ENCODE measurements at regions not wholly inside any gene's neighbourhood (a gene's known extent, or its start where the extent isn't known, plus 50 kb on each side); places are given as distances from the start of the nearest gene placed in this dataset.

GRCh38 chrX:149198980-149199732 is 305.9 kb downstream of the IDS start:
- H3K4me3 Mint-ChIP-seq: no peak overlapping the region
- H3K27ac ChIP-seq (ENCODE audit: low read length in 2 of 2): no peak overlapping the region
- intact Hi-C loops (cut with micrococcal nuclease): no loop called here
- CTCF ChIA-PET: no interaction called here
- H3K4me1 ChIP-seq (ENCODE audit: control insufficient read depth in 2 of 2, insufficient read depth in 2 of 2, low read length in 2 of 2): no peaks in the 10 kb centered on the region
- H3K79me2 ChIP-seq (ENCODE audit: control insufficient read depth, insufficient read depth, low read length): no peaks in the 10 kb centered on the region
- no peak for DNase-seq
- H3K27me3 Mint-ChIP-seq: no peaks in the 10 kb centered on the region
- no peaks in the 10 kb centered on the region for H3K4me1 Mint-ChIP-seq
- POLR2A ChIA-PET: no interaction called here
- no peak overlapping the region for H3K9ac ChIP-seq (ENCODE audit: low read length)
- TF ChIP-seq CTCF (IDR thresholded peaks at IDR 0.05): no peak
- no peak for TF ChIP-seq EZH2 (IDR thresholded peaks at IDR 0.05; ENCODE audit: borderline replicate concordance, insufficient read depth, low read depth, low read length, poor library complexity, severe bottlenecking)
- H3K27me3 ChIP-seq (replicated peaks in 1 of 4; ENCODE audit: control extremely low read depth in 1 of 4, control insufficient read depth in 3 of 4, insufficient read depth in 4 of 4, low read length in 3 of 4): no peaks in the 10 kb centered on the region
- H3K36me3 ChIP-seq (replicated peaks in 1 of 2; ENCODE audit: control extremely low read depth in 1 of 2, control insufficient read depth in 1 of 2, extremely low read depth in 1 of 2, insufficient read depth in 2 of 2, low read length in 1 of 2): no peaks in the 10 kb centered on the region
- no peak overlapping the region for H2AFZ ChIP-seq (ENCODE audit: insufficient read depth, low read depth, low read length, poor library complexity, severe bottlenecking)
- H3K27ac Mint-ChIP-seq: no peak overlapping the region
- H3K4me2 ChIP-seq (replicated peaks; ENCODE audit: low read depth, low read length, poor library complexity, severe bottlenecking): no peak overlapping the region
- H3K4me3 ChIP-seq (ENCODE audit: control extremely low read depth in 1 of 5, extremely low read depth in 1 of 5, insufficient read depth in 1 of 5, low read depth in 2 of 5, low read length in 4 of 5): no peak overlapping the region
- ATAC-seq (ENCODE audit: low read depth): no peak
- 100% methylated on average over 2 of the region's 11 CpGs for WGBS (ENCODE audit: insufficient coverage)
- H3K9me3 ChIP-seq (ENCODE audit: control extremely low read depth in 1 of 3, control insufficient read depth in 2 of 3, insufficient read depth in 1 of 3, low read length in 2 of 3): no peaks in the 10 kb centered on the region
- no peaks in the 10 kb centered on the region for H4K20me1 ChIP-seq (ENCODE audit: control insufficient read depth, insufficient read depth, low read length, poor library complexity, severe bottlenecking)
- H3K9me3 Mint-ChIP-seq (ENCODE audit: insufficient read depth): peaks cover 2% of the 10 kb centered on the region

GRCh38 chrX:149185087-149185486 is 320.0 kb downstream of the IDS start:
- H3K9me3 ChIP-seq (ENCODE audit: control extremely low read depth in 1 of 3, control insufficient read depth in 2 of 3, insufficient read depth in 1 of 3, low read length in 2 of 3): no peaks in the 10 kb centered on the region
- H3K27me3 ChIP-seq (replicated peaks in 1 of 4; ENCODE audit: control extremely low read depth in 1 of 4, control insufficient read depth in 3 of 4, insufficient read depth in 4 of 4, low read length in 3 of 4): no peaks in the 10 kb centered on the region
- ATAC-seq (ENCODE audit: low read depth): no peak
- intact Hi-C loops (cut with micrococcal nuclease): no loop called here
- CTCF ChIA-PET: no interaction called here
- no peak overlapping the region for H3K27ac ChIP-seq (ENCODE audit: low read length in 2 of 2)
- no peak overlapping the region for H3K9ac ChIP-seq (ENCODE audit: low read length)
- no peaks in the 10 kb centered on the region for H4K20me1 ChIP-seq (ENCODE audit: control insufficient read depth, insufficient read depth, low read length, poor library complexity, severe bottlenecking)
- no peaks in the 10 kb centered on the region for H3K27me3 Mint-ChIP-seq
- no peaks in the 10 kb centered on the region for H3K36me3 ChIP-seq (replicated peaks in 1 of 2; ENCODE audit: control extremely low read depth in 1 of 2, control insufficient read depth in 1 of 2, extremely low read depth in 1 of 2, insufficient read depth in 2 of 2, low read length in 1 of 2)
- H3K4me2 ChIP-seq (replicated peaks; ENCODE audit: low read depth, low read length, poor library complexity, severe bottlenecking): no peak overlapping the region
- no peak overlapping the region for H3K4me3 ChIP-seq (ENCODE audit: control extremely low read depth in 1 of 5, extremely low read depth in 1 of 5, insufficient read depth in 1 of 5, low read depth in 2 of 5, low read length in 4 of 5)
- no peak for DNase-seq
- no peaks in the 10 kb centered on the region for H3K9me3 Mint-ChIP-seq (ENCODE audit: insufficient read depth)
- H3K27ac Mint-ChIP-seq: no peak overlapping the region
- H3K4me3 Mint-ChIP-seq: no peak overlapping the region
- TF ChIP-seq EZH2 (IDR thresholded peaks at IDR 0.05; ENCODE audit: borderline replicate concordance, insufficient read depth, low read depth, low read length, poor library complexity, severe bottlenecking) (no peak), CTCF (IDR thresholded peaks at IDR 0.05) (no peak)
- H3K4me1 ChIP-seq (ENCODE audit: control insufficient read depth in 2 of 2, insufficient read depth in 2 of 2, low read length in 2 of 2): no peaks in the 10 kb centered on the region
- POLR2A ChIA-PET: no interaction called here
- no peaks in the 10 kb centered on the region for H3K4me1 Mint-ChIP-seq
- H3K79me2 ChIP-seq (ENCODE audit: control insufficient read depth, insufficient read depth, low read length): no peaks in the 10 kb centered on the region
- no peak overlapping the region for H2AFZ ChIP-seq (ENCODE audit: insufficient read depth, low read depth, low read length, poor library complexity, severe bottlenecking)
- no CpG with 5 or more reads among the region's 2 CpGs for WGBS (ENCODE audit: insufficient coverage)
